IMR-90 (cell line): ENCODE measurements at regions not wholly inside any gene's neighbourhood (a gene's known extent, or its start where the extent isn't known, plus 50 kb on each side); places are given as distances from the start of the nearest gene placed in this dataset.

Experiments
- ATAC-seq: fragments of 200-7000 bp; cut with Tn5 transposase; 2 replicates; pipeline ENCODE4 v1.9.1; 2020; ENCODE audit warnings: low read depth, mild to moderate bottlenecking, moderate library complexity
- BruUV-seq: library from RNA; stranded (reverse); fragments of 400-500 nt; replicated peaks from 2 replicates; lab custom pipeline; 2021; lab: Mats Ljungman, UMichigan
- CTCF ChIA-PET: fragments of 300-600 bp; formaldehyde crosslinking; extraction: SDS; loops from one replicate; lab custom pipeline; 2021; ENCODE audit warnings: antibody characterized with exemption; lab: Yijun Ruan, JAX
- POLR2A ChIA-PET: fragments of 300-600 bp; sonication (Branson Sonifier 250); formaldehyde crosslinking; loops from one replicate; lab custom pipeline; 2022; ENCODE audit warnings: antibody characterized with exemption; ENCODE audit not compliant: unreplicated experiment; lab: Charles Lee
- DNase-seq: peaks from one replicate; pipeline ENCODE4 v3.0.0; 2013
- H2AFZ ChIP-seq: replicated peaks from 2 replicates; pipeline ENCODE3; 2013; ENCODE audit warnings: low read length, mild to moderate bottlenecking; ENCODE audit not compliant: poor library complexity
- H2AK5ac ChIP-seq: 2 replicates; pipeline ENCODE4 v1.6.1; 2013; ENCODE audit warnings: low read depth, low read length, inconsistent platforms
- H2AK9ac ChIP-seq: replicated peaks from 2 replicates; pipeline ENCODE3; 2013; ENCODE audit warnings: mild to moderate bottlenecking, low read depth, low read length, moderate library complexity; ENCODE audit not compliant: poor library complexity
- H2BK120ac ChIP-seq: 2 replicates; pipeline ENCODE4 v1.6.1; 2013; ENCODE audit warnings: low read depth, low read length, inconsistent platforms
- H2BK15ac ChIP-seq: 3 replicates; pipeline ENCODE4 v1.6.1; 2013; ENCODE audit warnings: low read depth, low read length, inconsistent platforms
- H2BK20ac ChIP-seq: 2 replicates; pipeline ENCODE4 v1.6.1; 2013; ENCODE audit warnings: low read depth, mild to moderate bottlenecking, inconsistent platforms, low read length, moderate library complexity
- H2BK5ac ChIP-seq: 2 replicates; pipeline ENCODE4 v1.6.1; 2013; ENCODE audit warnings: mild to moderate bottlenecking, low read depth, low read length, inconsistent platforms; ENCODE audit not compliant: poor library complexity, severe bottlenecking
- H3K14ac ChIP-seq: replicated peaks from 2 replicates; pipeline ENCODE4 v1.6.1; 2013; ENCODE audit warnings: low read depth, low read length, inconsistent platforms
- H3K18ac ChIP-seq: 2 replicates; pipeline ENCODE4 v1.6.1; 2013; ENCODE audit warnings: low read depth, low read length, control low read depth
- H3K23ac ChIP-seq: 2 replicates; pipeline ENCODE4 v1.6.1; 2013; ENCODE audit warnings: low read depth, low read length, inconsistent platforms
- H3K27ac ChIP-seq: 2 replicates; pipeline ENCODE4 v1.5.1; 2013; ENCODE audit warnings: mild to moderate bottlenecking, control low read depth, low read length; ENCODE audit not compliant: insufficient read depth
- H3K27me3 ChIP-seq: 2 replicates; pipeline ENCODE4 v1.6.1; 2013; ENCODE audit warnings: low read length; ENCODE audit not compliant: control insufficient read depth, insufficient read depth
- H3K36me3 ChIP-seq: 2 replicates; pipeline ENCODE4 v1.6.1; 2013; ENCODE audit warnings: low read length, mixed read lengths; ENCODE audit not compliant: control insufficient read depth, insufficient read depth
- H3K4ac ChIP-seq: 2 replicates; pipeline ENCODE4 v1.6.1; 2013; ENCODE audit warnings: low read depth, low read length, inconsistent platforms
- H3K4me1 ChIP-seq: 2 replicates; pipeline ENCODE4 v1.6.1; 2013; ENCODE audit warnings: low read length, mixed read lengths; ENCODE audit not compliant: control insufficient read depth, insufficient read depth
- H3K4me2 ChIP-seq: 2 replicates; pipeline ENCODE4 v1.6.1; 2013; ENCODE audit warnings: low read depth, mild to moderate bottlenecking, control low read depth, low read length, moderate library complexity
- H3K4me3 ChIP-seq: 2 replicates; pipeline ENCODE4 v1.5.1; 2013; ENCODE audit warnings: low read depth, mild to moderate bottlenecking, control low read depth, low read length, moderate library complexity; ENCODE audit not compliant: insufficient read depth
- H3K56ac ChIP-seq: 2 replicates; pipeline ENCODE4 v1.6.1; 2013; ENCODE audit warnings: low read length, inconsistent platforms; ENCODE audit not compliant: insufficient read depth; ENCODE audit errors: extremely low read depth
- H3K79me1 ChIP-seq, 2 experiments: 2 replicates each; pipeline ENCODE4 v1.6.1; 2013; ENCODE audit warnings: low read length in 2 of 2, inconsistent platforms in 1 of 2, low read depth in 1 of 2
- H3K9ac ChIP-seq: 2 replicates; pipeline ENCODE4 v1.6.1; 2013; ENCODE audit warnings: low read depth, low read length, control low read depth
- H3K9me1 ChIP-seq: 2 replicates; pipeline ENCODE4 v1.6.1; 2013; ENCODE audit warnings: low read length, inconsistent platforms; ENCODE audit not compliant: insufficient read depth
- H3K9me3 ChIP-seq: 2 replicates; pipeline ENCODE4 v1.6.1; 2013; ENCODE audit warnings: low read length; ENCODE audit not compliant: control insufficient read depth, insufficient read depth
- H4K20me1 ChIP-seq: 2 replicates; pipeline ENCODE4 v1.6.1; 2013; ENCODE audit warnings: low read length, inconsistent platforms; ENCODE audit not compliant: insufficient read depth
- H4K5ac ChIP-seq: 2 replicates; pipeline ENCODE4 v1.6.1; 2013; ENCODE audit warnings: mild to moderate bottlenecking, low read depth, low read length, control low read depth
- H4K8ac ChIP-seq, 2 experiments: 2 replicates each; pipeline ENCODE4 v1.6.1; 2013; ENCODE audit warnings: low read depth in 2 of 2, low read length in 2 of 2, control low read depth in 1 of 2, inconsistent platforms in 1 of 2
- H4K91ac ChIP-seq: 2 replicates; pipeline ENCODE4 v1.6.1; 2013; ENCODE audit warnings: low read depth, low read length, inconsistent platforms; ENCODE audit not compliant: insufficient read depth
- CEBPB ChIP-seq: IDR thresholded peaks from 2 replicates; pipeline ENCODE4 v1.6.1; 2012; ENCODE audit warnings: low read depth, low read length, improper control_type of control experiment
- CHD1 ChIP-seq: IDR thresholded peaks from 2 replicates; pipeline ENCODE4 v1.6.1; 2012; ENCODE audit warnings: low read depth, low read length, improper control_type of control experiment
- FOS ChIP-seq: fragments of 150-350 bp; IDR thresholded peaks from 2 replicates; pipeline ENCODE4 v1.6.1; 2016; ENCODE audit warnings: low read depth, low read length
- MAZ ChIP-seq: IDR thresholded peaks from 2 replicates; pipeline ENCODE4 v1.6.1; 2012; ENCODE audit warnings: low read depth, mild to moderate bottlenecking, low read length, improper control_type of control experiment, moderate library complexity, borderline replicate concordance
- MXI1 ChIP-seq: IDR thresholded peaks from 2 replicates; pipeline ENCODE4 v1.6.1; 2012; ENCODE audit warnings: low read depth, mild to moderate bottlenecking, low read length, moderate library complexity, borderline replicate concordance
- SMC3 ChIP-seq: fragments of 150-350 bp; IDR thresholded peaks from 2 replicates; pipeline ENCODE4 v1.6.1; 2016; ENCODE audit warnings: low read depth, mild to moderate bottlenecking, antibody characterized with exemption, low read length, moderate library complexity
- WGBS, 2 experiments: methylation state at CpG; one replicate each; pipeline versions ENCODE4 v1.1.5 to v1.1.7; 2013; ENCODE audit warnings: missing lambda C conversion rate in 2 of 2; ENCODE audit not compliant: insufficient read length in 1 of 2; ENCODE audit errors: extremely low coverage in 2 of 2; 5-methylcytosine and 5-hydroxymethylcytosine counted together
- dilution Hi-C: fragments of 300-500 bp; cut with HindIII; formaldehyde crosslinking; loops from one replicate; pipeline ENCODE4 v1.14.3; 2018; ENCODE audit warnings: low sequenced_read_pairs; ENCODE audit not compliant: unreplicated experiment
- in situ Hi-C: fragments of 300-500 bp; cut with MboI; formaldehyde crosslinking; loops from 3 replicates; pipeline ENCODE4 v1.14.3; 2019; ENCODE audit warnings: low sequenced_read_pairs, inconsistent platforms, mixed read lengths
- intact Hi-C: fragments of 100-400 bp; cut with micrococcal nuclease; formaldehyde crosslinking; loops from 2 replicates; pipeline ENCODE4 v1.10.0; 2022
- TF ChIP-seq, protein P1 (sequence below): conservative IDR thresholded peaks from 2 replicates; pipeline ENCODE4 v1.5.1; 2012; ENCODE audit warnings: mild to moderate bottlenecking, low read depth, low read length, improper control_type of control experiment
- TF ChIP-seq, protein P2 (sequence below): fragments of 150-350 bp; IDR thresholded peaks from 2 replicates; pipeline ENCODE4 v1.6.1; 2016; ENCODE audit warnings: low read depth, mild to moderate bottlenecking, low read length, moderate library complexity, borderline replicate concordance

DNA sequence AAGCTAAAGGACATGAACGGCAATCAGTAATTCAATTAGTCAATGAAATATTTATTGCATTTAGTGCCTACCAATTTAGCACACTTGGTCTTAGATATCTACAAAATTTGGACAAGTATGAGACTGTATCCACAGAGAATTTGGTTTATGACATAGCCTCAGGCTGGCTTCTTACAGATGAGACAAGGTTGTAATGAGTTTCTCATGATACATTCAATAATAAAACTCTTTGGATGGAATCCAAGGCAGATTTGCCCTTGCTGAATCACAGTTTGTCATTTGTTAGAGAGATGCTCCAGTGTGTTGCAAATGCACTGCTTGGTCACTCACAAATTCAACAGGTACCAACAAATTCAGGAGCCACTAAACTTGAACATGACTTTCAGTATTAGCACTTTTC, 162.5 kb downstream of the GPR37 start:
- Histone ChIP-seq H3K4me2 (no peak overlapping the region), H4K5ac (no peak overlapping the region), H3K23ac (no peak overlapping the region), H4K91ac (no peak overlapping the region), H2BK20ac (no peak overlapping the region), H3K4ac (no peak overlapping the region), H2AK5ac (no peak overlapping the region), H3K9me3 (no peaks in the 10 kb centered on the region), H3K79me1 (no peaks in the 10 kb centered on the region), H3K14ac (no peak overlapping the region), H3K18ac (no peak overlapping the region), H2BK15ac (no peak overlapping the region), H3K4me3 (no peak overlapping the region), H3K27me3 (no peaks in the 10 kb centered on the region), H2BK120ac (no peak overlapping the region), H3K36me3 (no peaks in the 10 kb centered on the region), H2AK9ac (no peak overlapping the region), H3K9ac (no peak overlapping the region), H4K8ac (no peak overlapping the region), H3K27ac (no peak overlapping the region), H3K9me1 (no peaks in the 10 kb centered on the region), H3K56ac (no peak overlapping the region), H3K4me1 (no peaks in the 10 kb centered on the region), H2AFZ (no peak overlapping the region), H2BK5ac (no peak overlapping the region), H4K20me1 (no peaks in the 10 kb centered on the region)
- intact Hi-C loops = no loop called here
- TF ChIP-seq, protein P1, sequence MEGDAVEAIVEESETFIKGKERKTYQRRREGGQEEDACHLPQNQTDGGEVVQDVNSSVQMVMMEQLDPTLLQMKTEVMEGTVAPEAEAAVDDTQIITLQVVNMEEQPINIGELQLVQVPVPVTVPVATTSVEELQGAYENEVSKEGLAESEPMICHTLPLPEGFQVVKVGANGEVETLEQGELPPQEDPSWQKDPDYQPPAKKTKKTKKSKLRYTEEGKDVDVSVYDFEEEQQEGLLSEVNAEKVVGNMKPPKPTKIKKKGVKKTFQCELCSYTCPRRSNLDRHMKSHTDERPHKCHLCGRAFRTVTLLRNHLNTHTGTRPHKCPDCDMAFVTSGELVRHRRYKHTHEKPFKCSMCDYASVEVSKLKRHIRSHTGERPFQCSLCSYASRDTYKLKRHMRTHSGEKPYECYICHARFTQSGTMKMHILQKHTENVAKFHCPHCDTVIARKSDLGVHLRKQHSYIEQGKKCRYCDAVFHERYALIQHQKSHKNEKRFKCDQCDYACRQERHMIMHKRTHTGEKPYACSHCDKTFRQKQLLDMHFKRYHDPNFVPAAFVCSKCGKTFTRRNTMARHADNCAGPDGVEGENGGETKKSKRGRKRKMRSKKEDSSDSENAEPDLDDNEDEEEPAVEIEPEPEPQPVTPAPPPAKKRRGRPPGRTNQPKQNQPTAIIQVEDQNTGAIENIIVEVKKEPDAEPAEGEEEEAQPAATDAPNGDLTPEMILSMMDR = no peak
- TF ChIP-seq SMC3 (no peak), CEBPB (no peak), MXI1 (no peak), CHD1 (no peak), FOS (no peak), MAZ (no peak)
- TF ChIP-seq, protein P2, sequence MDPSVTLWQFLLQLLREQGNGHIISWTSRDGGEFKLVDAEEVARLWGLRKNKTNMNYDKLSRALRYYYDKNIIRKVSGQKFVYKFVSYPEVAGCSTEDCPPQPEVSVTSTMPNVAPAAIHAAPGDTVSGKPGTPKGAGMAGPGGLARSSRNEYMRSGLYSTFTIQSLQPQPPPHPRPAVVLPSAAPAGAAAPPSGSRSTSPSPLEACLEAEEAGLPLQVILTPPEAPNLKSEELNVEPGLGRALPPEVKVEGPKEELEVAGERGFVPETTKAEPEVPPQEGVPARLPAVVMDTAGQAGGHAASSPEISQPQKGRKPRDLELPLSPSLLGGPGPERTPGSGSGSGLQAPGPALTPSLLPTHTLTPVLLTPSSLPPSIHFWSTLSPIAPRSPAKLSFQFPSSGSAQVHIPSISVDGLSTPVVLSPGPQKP = no peak
- dilution Hi-C loops = no loop called here
- BruUV-seq = no TSS peak
- no CpG with 5 or more reads among the region's 1 CpG for WGBS, 2 experiments
- in situ Hi-C loops = no loop called here
- ATAC-seq = peak; percentile 17; the same call in 1 of the 2 replicates
- CTCF ChIA-PET = interaction anchor here (1.0 kb wide), 1 partner anchor 9 kb away, joined by 3 read pairs; no protein-coding TSS in a partner anchor
- DNase-seq = peak; percentile 47
- POLR2A ChIA-PET = no interaction called here
